ENCODE measurements at regions not wholly inside any gene's neighbourhood (a gene's known extent, or its start where the extent isn't known, plus 50 kb on each side); places are given as distances from the start of the nearest gene placed in this dataset.

DNA sequence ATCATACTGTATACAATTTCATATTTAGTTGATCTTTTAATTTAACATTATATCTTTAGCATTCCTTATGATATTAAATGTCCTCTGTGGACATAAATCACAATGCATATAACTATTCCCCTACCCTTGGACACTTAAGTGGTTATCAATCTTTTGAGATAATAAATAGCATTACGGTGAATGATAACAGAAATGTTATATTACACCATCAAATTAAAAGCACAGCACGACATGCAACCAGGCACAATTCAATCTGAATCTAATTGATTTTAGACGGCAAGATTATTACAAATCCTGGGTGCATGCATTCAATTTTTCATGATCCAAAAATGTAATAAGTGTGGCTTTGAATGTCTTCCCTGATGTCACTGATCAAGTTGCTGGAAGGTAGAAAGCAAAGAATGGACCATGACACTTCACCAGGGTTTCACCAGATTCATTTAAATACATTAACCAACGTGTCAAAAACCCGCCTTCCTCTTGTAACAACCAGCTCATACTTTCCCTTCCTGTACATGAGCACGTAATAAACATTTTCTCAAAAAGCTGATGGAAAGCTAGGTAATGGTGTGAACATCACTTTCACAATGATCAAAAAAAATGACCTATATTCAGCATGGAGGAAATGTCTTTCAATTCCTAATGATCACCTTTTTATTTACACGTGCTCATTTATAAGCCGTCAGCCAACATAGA, 513.7 kb upstream of the ID2 start:
- TF ChIP-seq POLR2A (IDR thresholded peaks at IDR 0.05) (no peak), CTCF (IDR thresholded peaks at IDR 0.05) (no peak)
